Parathyroid adenoma (tissue), 2 donors: ENCODE measurements at regions not wholly inside any gene's neighbourhood (a gene's known extent, or its start where the extent isn't known, plus 50 kb on each side); places are given as distances from the start of the nearest gene placed in this dataset.

Experiments used
- H2AFZ ChIP-seq: fragments of 300-600 bp; sonication (generic); one replicate; pipeline ENCODE4 v1.7.0; 2017; ENCODE audit warnings: antibody characterized with exemption, mild to moderate bottlenecking
- H3K27ac ChIP-seq: fragments of 300-600 bp; sonication (generic); one replicate; pipeline ENCODE4 v1.7.0; 2017
- H3K27me3 ChIP-seq: fragments of 300-600 bp; sonication (generic); one replicate; pipeline ENCODE4 v1.7.0; 2017; ENCODE audit warnings: low read length; ENCODE audit not compliant: control insufficient read depth, insufficient read depth
- H3K36me3 ChIP-seq: fragments of 300-600 bp; sonication (generic); one replicate; pipeline ENCODE4 v1.7.0; 2017; ENCODE audit warnings: low read length; ENCODE audit not compliant: control insufficient read depth, insufficient read depth
- H3K4me1 ChIP-seq: fragments of 300-600 bp; sonication (generic); one replicate; pipeline ENCODE4 v1.7.0; 2017; ENCODE audit warnings: control low read depth
- H3K4me2 ChIP-seq: fragments of 300-600 bp; sonication (generic); one replicate; pipeline ENCODE4 v1.7.0; 2017; ENCODE audit warnings: low read length
- H3K4me3 ChIP-seq: fragments of 300-600 bp; sonication (generic); one replicate; pipeline ENCODE4 v1.7.0; 2017; ENCODE audit warnings: low read depth, low read length
- H3K79me2 ChIP-seq: fragments of 300-600 bp; sonication (generic); one replicate; pipeline ENCODE4 v1.7.0; 2017; ENCODE audit warnings: control low read depth
- H3K9ac ChIP-seq: fragments of 300-600 bp; sonication (generic); one replicate; pipeline ENCODE4 v1.7.0; 2017; ENCODE audit warnings: mild to moderate bottlenecking
- H3K9me3 ChIP-seq: fragments of 300-600 bp; sonication (generic); one replicate; pipeline ENCODE4 v1.7.0; 2017; ENCODE audit warnings: low read length; ENCODE audit not compliant: control insufficient read depth
- CTCF ChIP-seq: fragments of 300-600 bp; sonication (generic); IDR thresholded peaks from one replicate; pipeline ENCODE4 v1.7.0; 2017; ENCODE audit warnings: antibody characterized with exemption, mild to moderate bottlenecking
- donor health status: primary hyperparathyroidism.

- H2AFZ ChIP-seq, result no peak overlapping the region
- TF ChIP-seq CTCF, result peak; percentile 22
- H3K9ac ChIP-seq, result no peak overlapping the region
- no peaks in the 10 kb centered on the region for H3K79me2 ChIP-seq
- no peak overlapping the region for H3K27ac ChIP-seq
- no peak overlapping the region for H3K4me3 ChIP-seq
- no peaks in the 10 kb centered on the region for H3K4me1 ChIP-seq
- H3K4me2 ChIP-seq, result no peak overlapping the region
- no peaks in the 10 kb centered on the region for H3K27me3 ChIP-seq
- H3K9me3 ChIP-seq, result no peaks in the 10 kb centered on the region
- H3K36me3 ChIP-seq, result no peaks in the 10 kb centered on the region
Observed at GRCh38 chr2:163471947-163472346, 263.9 kb downstream of the FIGN start.

- Histone ChIP-seq H3K9me3 (no peaks in the 10 kb centered on the region), H3K9ac (no peak overlapping the region), H3K4me3 (no peak overlapping the region), H3K36me3 (no peaks in the 10 kb centered on the region), H3K27ac (no peak overlapping the region), H3K27me3 (no peaks in the 10 kb centered on the region), H3K79me2 (no peaks in the 10 kb centered on the region), H3K4me2 (no peak overlapping the region), H2AFZ (no peak overlapping the region), H3K4me1 (no peaks in the 10 kb centered on the region)
- TF ChIP-seq CTCF, result no peak
Observed at GRCh38 chr2:163469561-163469962, 266.2 kb downstream of the FIGN start.

- H3K4me1 ChIP-seq, result no peaks in the 10 kb centered on the region
- no peak overlapping the region for H3K4me3 ChIP-seq
- no peaks in the 10 kb centered on the region for H3K36me3 ChIP-seq
- no peaks in the 10 kb centered on the region for H3K27me3 ChIP-seq
- H3K9ac ChIP-seq, result no peak overlapping the region
- no peaks in the 10 kb centered on the region for H3K9me3 ChIP-seq
- no peak overlapping the region for H2AFZ ChIP-seq
- no peak for TF ChIP-seq CTCF
- H3K27ac ChIP-seq, result no peak overlapping the region
- H3K4me2 ChIP-seq, result no peak overlapping the region
- no peaks in the 10 kb centered on the region for H3K79me2 ChIP-seq
Observed at GRCh38 chr2:163467251-163467630, 268.6 kb downstream of the FIGN start.

- Histone ChIP-seq H3K27me3 (no peaks in the 10 kb centered on the region), H2AFZ (no peak overlapping the region), H3K4me3 (no peak overlapping the region), H3K4me2 (no peak overlapping the region), H3K36me3 (no peaks in the 10 kb centered on the region), H3K4me1 (no peaks in the 10 kb centered on the region), H3K27ac (no peak overlapping the region), H3K9me3 (no peaks in the 10 kb centered on the region), H3K79me2 (no peaks in the 10 kb centered on the region), H3K9ac (no peak overlapping the region)
- TF ChIP-seq CTCF, result no peak
Observed at GRCh38 chr2:163466331-163467250, 269.2 kb downstream of the FIGN start.

GRCh38 chr2:163465440-163465839, 270.4 kb downstream of the FIGN start:
- no peak for TF ChIP-seq CTCF
- Histone ChIP-seq H2AFZ (no peak overlapping the region), H3K79me2 (no peaks in the 10 kb centered on the region), H3K27me3 (no peaks in the 10 kb centered on the region), H3K9me3 (no peaks in the 10 kb centered on the region), H3K9ac (no peak overlapping the region), H3K36me3 (no peaks in the 10 kb centered on the region), H3K4me1 (no peaks in the 10 kb centered on the region), H3K27ac (no peak overlapping the region), H3K4me3 (no peak overlapping the region), H3K4me2 (no peak overlapping the region)
